ENCODE measurements at regions not wholly inside any gene's neighbourhood (a gene's known extent, or its start where the extent isn't known, plus 50 kb on each side); places are given as distances from the start of the nearest gene placed in this dataset.

- TF ChIP-seq CTCF (IDR thresholded peaks at IDR 0.05): no peak
- TF ChIP-seq POLR2A (IDR thresholded peaks at IDR 0.05): no peak
- TF ChIP-seq EP300 (IDR thresholded peaks at IDR 0.05; ENCODE audit: low read depth): no peak
- TF ChIP-seq POLR2AphosphoS5 (IDR thresholded peaks at IDR 0.05): no peak
Measured at GRCh38 chr10:33573606-33574005, 239.1 kb upstream of the NRP1 start.
